SK-N-DZ (cell line): ENCODE measurements at regions not wholly inside any gene's neighbourhood (a gene's known extent, or its start where the extent isn't known, plus 50 kb on each side); places are given as distances from the start of the nearest gene placed in this dataset.
"Not testable (repeated sequence)": the region's sequence is repeated elsewhere in the genome, so short reads cannot be mapped to it uniquely, and the experiment has no call there.

Experiments
- DNase-seq: peaks from one replicate; pipeline ENCODE4 v3.0.0-alpha.2; 2015; ENCODE audit warnings: low spot score

- no peak for DNase-seq
These were observed 60.2 kb downstream of the LSMEM1 start for GRCh38 chr7:112540839-112541577.

- peak; percentile 34 for DNase-seq
These were observed 66.1 kb downstream of the LSMEM1 start for GRCh38 chr7:112546723-112547513.

GRCh38 chr7:112547916-112548315 lies 67.1 kb downstream of the LSMEM1 start:
- DNase-seq = no peak

GRCh38 chr7:112550468-112551060 lies 69.8 kb downstream of the LSMEM1 start:
- DNase-seq = peak; percentile 48

- not testable (repeated sequence) for DNase-seq
These were observed 70.7 kb downstream of the LSMEM1 start for GRCh38 chr7:112551521-112551920.

GRCh38 chr7:112554591-112554990 lies 73.8 kb downstream of the LSMEM1 start:
- no peak for DNase-seq

- DNase-seq = no peak
These were observed 75.8 kb downstream of the LSMEM1 start for GRCh38 chr7:112556633-112557032.

GRCh38 chr7:112566442-112567324 lies 85.9 kb downstream of the LSMEM1 start:
- DNase-seq = peak; percentile 84

- no peak for DNase-seq
These were observed 86.6 kb downstream of the LSMEM1 start for GRCh38 chr7:112567388-112567787.

GRCh38 chr7:112571852-112572607 lies 91.2 kb downstream of the LSMEM1 start:
- DNase-seq = no peak

GRCh38 chr7:112572669-112573301 lies 92.0 kb downstream of the LSMEM1 start:
- no peak for DNase-seq

- peak; percentile 52 for DNase-seq
These were observed 92.7 kb downstream of the LSMEM1 start for GRCh38 chr7:112573302-112574039.

- no peak for DNase-seq
These were observed 95.1 kb downstream of the LSMEM1 start for GRCh38 chr7:112575864-112576263.

- peak; percentile 30 for DNase-seq
These were observed 98.6 kb downstream of the LSMEM1 start for GRCh38 chr7:112579388-112579787.

- DNase-seq = no peak
These were observed 100.1 kb downstream of the LSMEM1 start for GRCh38 chr7:112580717-112581435.

- no peak for DNase-seq
These were observed 100.7 kb downstream of the LSMEM1 start for GRCh38 chr7:112581529-112581928.

GRCh38 chr7:112584290-112584689 lies 103.5 kb downstream of the LSMEM1 start:
- no peak for DNase-seq

GRCh38 chr7:112587504-112587903 lies 106.7 kb downstream of the LSMEM1 start:
- no peak for DNase-seq
